MM.1S (cell line): ENCODE measurements at regions not wholly inside any gene's neighbourhood (a gene's known extent, or its start where the extent isn't known, plus 50 kb on each side); places are given as distances from the start of the nearest gene placed in this dataset.

Source experiments
- CTCF ChIP-seq: fragments of 300-600 bp; sonication (generic); IDR thresholded peaks from 2 replicates; pipeline ENCODE4 v1.5.1; 2016; ENCODE audit warnings: antibody characterized with exemption, low read length, mixed read lengths
- EZH2phosphoT487 ChIP-seq: fragments of 300-600 bp; sonication (generic); IDR thresholded peaks from 2 replicates; pipeline ENCODE4 v1.6.1; 2018; ENCODE audit warnings: antibody characterized with exemption, low read length

GRCh38 chr11:14584035-14584363 is 59.6 kb upstream of the PDE3B start:
- TF ChIP-seq EZH2phosphoT487 (no peak), CTCF (no peak)
